ENCODE measurements at regions not wholly inside any gene's neighbourhood (a gene's known extent, or its start where the extent isn't known, plus 50 kb on each side); places are given as distances from the start of the nearest gene placed in this dataset.

- peaks cover 0 to 15% (median 0%) of the 10 kb centered on the region in 5 donors for H3K4me1 ChIP-seq (ENCODE audit: control insufficient read depth in 5 of 5, insufficient read depth in 5 of 5, low read length in 5 of 5)
- no peak overlapping the region for H3K4me3 ChIP-seq
- H3K27ac ChIP-seq (ENCODE audit: low read depth in 1 of 2, low read length in 1 of 2): no peak overlapping the region
- WGBS, 2 donors: 89 to 100% methylated on average over 1 of the region's 1 CpG
- H3K27me3 ChIP-seq (ENCODE audit: control insufficient read depth in 3 of 3, insufficient read depth in 3 of 3, low read length in 2 of 3): no peaks in the 10 kb centered on the region
- ATAC-seq (ENCODE audit: insufficient read depth, low FRiP score) (no peak), DNase-seq (no peak)
- no peak overlapping the region for H3K9ac ChIP-seq (ENCODE audit: insufficient read depth in 1 of 2, low read length in 2 of 2)
- no peaks in the 10 kb centered on the region for H3K9me3 ChIP-seq (ENCODE audit: control insufficient read depth in 4 of 4, insufficient read depth in 3 of 4, low read length in 3 of 4)
- H3K36me3 ChIP-seq (ENCODE audit: control insufficient read depth in 4 of 4, insufficient read depth in 4 of 4, low read length in 4 of 4): no peaks in the 10 kb centered on the region
- no peak for TF ChIP-seq CTCF (IDR thresholded peaks at IDR 0.05; ENCODE audit: control extremely low read depth, extremely low read depth)
Observed at GRCh38 chr21:38949070-38949380, 143.3 kb downstream of the ETS2 start.

DNA sequence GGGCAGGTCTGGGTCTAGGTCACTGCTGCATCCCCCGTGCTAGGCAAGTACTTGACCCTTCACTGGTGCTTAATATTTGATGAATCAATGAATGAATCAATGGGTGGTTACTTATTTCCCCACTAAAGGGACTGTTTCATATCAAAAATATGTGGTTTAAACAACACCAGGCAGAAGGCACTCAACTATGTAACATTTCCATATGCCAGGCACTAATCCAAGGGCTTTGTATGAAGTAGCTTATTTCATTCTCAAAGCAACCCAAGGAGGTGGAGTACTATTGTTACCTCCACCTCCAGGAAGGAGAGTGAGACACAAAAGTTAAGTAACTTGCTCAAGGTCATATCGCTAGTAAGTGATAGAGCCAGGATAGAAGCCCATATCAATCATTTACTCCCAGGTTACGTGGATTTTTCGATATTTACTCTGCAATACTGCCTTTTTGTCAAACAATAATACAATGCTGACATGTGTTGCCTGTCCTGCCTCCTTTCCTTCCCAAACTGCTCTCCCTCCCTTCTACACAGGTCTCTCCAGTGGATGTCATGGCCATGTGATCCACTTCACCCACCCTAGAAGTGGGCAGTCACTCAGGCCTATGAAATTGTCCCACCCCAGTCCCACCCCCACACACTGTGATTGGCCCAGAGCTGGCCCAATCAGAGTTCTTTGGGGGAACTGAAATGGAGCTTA, 142.8 kb downstream of the ETS2 start:
- DNase-seq: no peak
- Histone ChIP-seq H3K9me3 (ENCODE audit: control insufficient read depth in 4 of 4, insufficient read depth in 3 of 4, low read length in 3 of 4) (no peaks in the 10 kb centered on the region), H3K27me3 (ENCODE audit: control insufficient read depth in 3 of 3, insufficient read depth in 3 of 3, low read length in 2 of 3) (no peaks in the 10 kb centered on the region), H3K4me3 (no peak overlapping the region), H3K9ac (ENCODE audit: insufficient read depth in 1 of 2, low read length in 2 of 2) (no peak overlapping the region), H3K4me1 (ENCODE audit: control insufficient read depth in 5 of 5, insufficient read depth in 5 of 5, low read length in 5 of 5) (peaks cover 0 to 15% (median 0%) of the 10 kb centered on the region in 5 donors), H3K36me3 (ENCODE audit: control insufficient read depth in 4 of 4, insufficient read depth in 4 of 4, low read length in 4 of 4) (no peaks in the 10 kb centered on the region), H3K27ac (ENCODE audit: low read depth in 1 of 2, low read length in 1 of 2) (no peak overlapping the region)
- no peak for TF ChIP-seq CTCF (IDR thresholded peaks at IDR 0.05; ENCODE audit: control extremely low read depth, extremely low read depth)
- ATAC-seq (ENCODE audit: insufficient read depth, low FRiP score): no peak
- WGBS, 2 donors: 84 to 92% methylated on average over 4 of the region's 4 CpGs

DNA sequence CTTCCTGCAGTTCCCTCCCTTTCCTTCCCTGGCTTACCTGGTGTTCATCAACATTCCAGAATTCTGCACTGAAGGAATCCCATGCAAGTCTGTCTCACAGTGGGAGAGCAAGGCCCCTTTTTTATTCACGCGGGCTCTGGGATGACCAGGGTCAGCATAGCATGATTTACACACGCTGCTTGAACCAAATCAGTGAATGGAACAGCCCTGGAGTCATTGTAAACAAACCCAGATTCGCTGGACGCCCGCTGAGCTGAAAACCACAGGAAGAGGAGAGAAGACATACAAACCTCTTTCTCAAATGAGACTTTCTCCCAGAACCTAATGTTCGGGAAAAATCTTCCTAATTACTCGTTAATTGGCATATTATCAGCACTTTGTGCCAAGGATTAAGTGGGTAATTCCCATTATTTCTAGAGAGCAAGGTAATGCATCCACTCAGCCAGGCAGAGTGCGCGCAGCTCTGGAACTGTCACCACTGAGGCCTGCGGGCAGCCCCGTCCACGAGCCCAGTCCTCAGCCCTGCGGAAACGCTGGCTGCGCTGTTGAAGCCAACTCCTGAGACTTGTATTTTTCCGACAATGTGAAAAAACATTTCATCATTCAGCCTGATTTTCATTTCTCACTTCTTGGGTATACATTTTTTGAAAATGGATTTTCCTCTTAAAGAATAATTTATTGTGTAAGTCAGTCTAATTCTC, 140.0 kb downstream of the ETS2 start:
- no peaks in the 10 kb centered on the region for H3K27me3 ChIP-seq (ENCODE audit: control insufficient read depth in 3 of 3, insufficient read depth in 3 of 3, low read length in 2 of 3)
- H3K4me3 ChIP-seq: no peak overlapping the region
- no peak for TF ChIP-seq CTCF (IDR thresholded peaks at IDR 0.05; ENCODE audit: control extremely low read depth, extremely low read depth)
- WGBS, 2 donors: 77% methylated on average over 17 of the region's 17 CpGs
- DNase-seq (peak in 2 of 3 donors; percentile 47 to 60), ATAC-seq (ENCODE audit: insufficient read depth, low FRiP score) (no peak)
- H3K4me1 ChIP-seq (ENCODE audit: control insufficient read depth in 5 of 5, insufficient read depth in 5 of 5, low read length in 5 of 5): peaks cover 0 to 8% (median 0%) of the 10 kb centered on the region in 5 donors
- no peaks in the 10 kb centered on the region for H3K36me3 ChIP-seq (ENCODE audit: control insufficient read depth in 4 of 4, insufficient read depth in 4 of 4, low read length in 4 of 4)
- no peaks in the 10 kb centered on the region for H3K9me3 ChIP-seq (ENCODE audit: control insufficient read depth in 4 of 4, insufficient read depth in 3 of 4, low read length in 3 of 4)
- no peak overlapping the region for H3K27ac ChIP-seq (ENCODE audit: low read depth in 1 of 2, low read length in 1 of 2)
- no peak overlapping the region for H3K9ac ChIP-seq (ENCODE audit: insufficient read depth in 1 of 2, low read length in 2 of 2)

Data from lung (tissue), 11 donors.